ENCODE measurements at regions not wholly inside any gene's neighbourhood (a gene's known extent, or its start where the extent isn't known, plus 50 kb on each side); places are given as distances from the start of the nearest gene placed in this dataset.

GRCh38 chr3:17836092-17836491 lies 93.7 kb upstream of the TBC1D5 start:
- Histone ChIP-seq H3K4me3 (ENCODE audit: low read length) (no peak overlapping the region), H3K36me3 (ENCODE audit: insufficient read depth, low read length) (no peaks in the 10 kb centered on the region), H3K27me3 (ENCODE audit: control insufficient read depth in 1 of 2, insufficient read depth in 2 of 2, low read length in 2 of 2) (peaks cover 0 to 3% of the 10 kb centered on the region in 2 experiments), H3K4me1 (ENCODE audit: insufficient read depth, low read length) (peaks cover 1% of the 10 kb centered on the region), H3K27ac (ENCODE audit: low read depth in 1 of 2, low read length in 2 of 2) (no peak overlapping the region), H3K9me3 (ENCODE audit: control insufficient read depth in 1 of 2, insufficient read depth in 1 of 2, low read length in 2 of 2) (no peaks in the 10 kb centered on the region)
- no peaks in the 10 kb centered on the region for H3K36me3 Mint-ChIP-seq (ENCODE audit: low read depth)
- DNase-seq (no peak), ATAC-seq (ENCODE audit: poor library complexity) (no peak)
- TF ChIP-seq, protein P1, sequence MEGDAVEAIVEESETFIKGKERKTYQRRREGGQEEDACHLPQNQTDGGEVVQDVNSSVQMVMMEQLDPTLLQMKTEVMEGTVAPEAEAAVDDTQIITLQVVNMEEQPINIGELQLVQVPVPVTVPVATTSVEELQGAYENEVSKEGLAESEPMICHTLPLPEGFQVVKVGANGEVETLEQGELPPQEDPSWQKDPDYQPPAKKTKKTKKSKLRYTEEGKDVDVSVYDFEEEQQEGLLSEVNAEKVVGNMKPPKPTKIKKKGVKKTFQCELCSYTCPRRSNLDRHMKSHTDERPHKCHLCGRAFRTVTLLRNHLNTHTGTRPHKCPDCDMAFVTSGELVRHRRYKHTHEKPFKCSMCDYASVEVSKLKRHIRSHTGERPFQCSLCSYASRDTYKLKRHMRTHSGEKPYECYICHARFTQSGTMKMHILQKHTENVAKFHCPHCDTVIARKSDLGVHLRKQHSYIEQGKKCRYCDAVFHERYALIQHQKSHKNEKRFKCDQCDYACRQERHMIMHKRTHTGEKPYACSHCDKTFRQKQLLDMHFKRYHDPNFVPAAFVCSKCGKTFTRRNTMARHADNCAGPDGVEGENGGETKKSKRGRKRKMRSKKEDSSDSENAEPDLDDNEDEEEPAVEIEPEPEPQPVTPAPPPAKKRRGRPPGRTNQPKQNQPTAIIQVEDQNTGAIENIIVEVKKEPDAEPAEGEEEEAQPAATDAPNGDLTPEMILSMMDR (IDR thresholded peaks at IDR 0.05) = no peak
- no peak overlapping the region for H3K27ac Mint-ChIP-seq
- intact Hi-C loops (cut with DNase I, micrococcal nuclease) = no loop called here
- CTCF ChIA-PET = interaction anchor here (1.1 kb wide), 1 partner anchor 191 kb away, joined by 3 read pairs; no protein-coding TSS in a partner anchor
- POLR2A ChIA-PET = no interaction called here
- peaks cover 6% of the 10 kb centered on the region for H3K27me3 Mint-ChIP-seq
- no peaks in the 10 kb centered on the region for H3K4me1 Mint-ChIP-seq (ENCODE audit: low read depth)
- H3K9me3 Mint-ChIP-seq = no peaks in the 10 kb centered on the region
- H3K4me3 Mint-ChIP-seq = no peak overlapping the region

DNA sequence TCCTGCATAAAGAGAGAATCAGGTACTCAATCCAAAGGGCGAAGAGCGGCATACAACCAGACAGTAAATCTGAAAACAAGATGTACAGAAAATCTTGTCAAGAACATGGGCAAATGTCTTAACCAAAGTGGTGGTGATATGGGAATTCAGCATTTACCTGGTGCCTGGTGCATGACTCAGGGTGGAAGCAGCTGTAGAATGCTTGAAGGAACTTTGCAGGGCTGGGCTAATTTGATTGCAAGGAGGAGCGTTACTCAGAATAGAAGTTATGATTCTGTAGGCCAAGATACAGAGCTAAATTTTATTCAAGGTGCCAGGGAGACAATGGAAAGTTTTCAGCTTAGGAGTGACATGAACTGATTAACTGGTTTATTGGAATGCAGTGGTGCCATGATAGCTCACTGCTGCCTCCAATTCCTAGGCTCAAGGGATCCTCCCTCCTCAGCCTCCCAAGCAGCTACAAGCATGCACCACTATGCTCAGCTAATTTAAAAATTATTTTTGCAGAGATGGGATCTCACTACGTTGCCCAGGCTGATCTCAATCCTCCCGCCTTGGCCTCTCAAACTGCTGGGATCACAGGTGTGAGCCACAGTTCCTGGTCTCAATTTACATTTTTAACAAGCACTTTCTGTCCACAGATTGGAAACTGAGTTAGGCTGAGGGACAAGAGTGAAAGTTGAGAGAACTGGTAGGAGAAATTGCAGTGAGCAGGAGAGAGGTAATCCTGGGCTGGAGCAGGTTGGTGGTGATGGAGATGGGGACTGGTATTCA lies 91.5 kb upstream of the TBC1D5 start:
- Histone ChIP-seq H3K4me3 (ENCODE audit: low read length) (no peak overlapping the region), H3K4me1 (ENCODE audit: insufficient read depth, low read length) (no peaks in the 10 kb centered on the region), H3K27ac (ENCODE audit: low read depth in 1 of 2, low read length in 2 of 2) (no peak overlapping the region), H3K9me3 (ENCODE audit: control insufficient read depth in 1 of 2, insufficient read depth in 1 of 2, low read length in 2 of 2) (no peaks in the 10 kb centered on the region), H3K36me3 (ENCODE audit: insufficient read depth, low read length) (no peaks in the 10 kb centered on the region), H3K27me3 (ENCODE audit: control insufficient read depth in 1 of 2, insufficient read depth in 2 of 2, low read length in 2 of 2) (peaks cover 0 to 3% of the 10 kb centered on the region in 2 experiments)
- DNase-seq (no peak), ATAC-seq (ENCODE audit: poor library complexity) (no peak)
- intact Hi-C loops (cut with DNase I, micrococcal nuclease) = no loop called here
- H3K36me3 Mint-ChIP-seq (ENCODE audit: low read depth) = no peaks in the 10 kb centered on the region
- H3K27ac Mint-ChIP-seq = no peak overlapping the region
- TF ChIP-seq, protein P1 (IDR thresholded peaks at IDR 0.05) = no peak
- ChIA-PET POLR2A (no interaction called here), CTCF (interaction anchor here (2.1 kb wide), 1 partner anchor 8 kb away, joined by 6 read pairs; no protein-coding TSS in a partner anchor)
- no peaks in the 10 kb centered on the region for H3K9me3 Mint-ChIP-seq
- H3K27me3 Mint-ChIP-seq = peaks cover 6% of the 10 kb centered on the region
- no peaks in the 10 kb centered on the region for H3K4me1 Mint-ChIP-seq (ENCODE audit: low read depth)
- H3K4me3 Mint-ChIP-seq = no peak overlapping the region

- Histone ChIP-seq H3K9me3 (ENCODE audit: control insufficient read depth in 1 of 2, insufficient read depth in 1 of 2, low read length in 2 of 2) (no peaks in the 10 kb centered on the region), H3K27ac (ENCODE audit: low read depth in 1 of 2, low read length in 2 of 2) (no peak overlapping the region), H3K36me3 (ENCODE audit: insufficient read depth, low read length) (no peaks in the 10 kb centered on the region), H3K4me1 (ENCODE audit: insufficient read depth, low read length) (no peaks in the 10 kb centered on the region), H3K27me3 (ENCODE audit: control insufficient read depth in 1 of 2, insufficient read depth in 2 of 2, low read length in 2 of 2) (peaks cover 0 to 3% of the 10 kb centered on the region in 2 experiments), H3K4me3 (ENCODE audit: low read length) (no peak overlapping the region)
- intact Hi-C loops (cut with DNase I, micrococcal nuclease) = no loop called here
- Mint-ChIP-seq H3K4me3 (no peak overlapping the region), H3K4me1 (ENCODE audit: low read depth) (no peaks in the 10 kb centered on the region), H3K9me3 (no peaks in the 10 kb centered on the region), H3K27me3 (peaks cover 6% of the 10 kb centered on the region), H3K36me3 (ENCODE audit: low read depth) (no peaks in the 10 kb centered on the region), H3K27ac (no peak overlapping the region)
- ChIA-PET POLR2A (no interaction called here), CTCF (interaction anchor here (0.7 to 2.1 kb wide), 3 partner anchors 9 to 302 kb away, joined by 3 to 6 read pairs (median 4); no protein-coding TSS in a partner anchor)
- ATAC-seq (ENCODE audit: poor library complexity) (no peak), DNase-seq (no peak)
- TF ChIP-seq, protein P1 (IDR thresholded peaks at IDR 0.05) = no peak
These were observed 89.6 kb upstream of the TBC1D5 start for GRCh38 chr3:17832016-17832415.
